Smooth muscle cell (in vitro differentiated cells): ENCODE measurements at regions not wholly inside any gene's neighbourhood (a gene's known extent, or its start where the extent isn't known, plus 50 kb on each side); places are given as distances from the start of the nearest gene placed in this dataset.

ENCODE experiments used
- DNase-seq: peaks from one replicate; lab custom pipeline; 2025; ENCODE audit not compliant: unreplicated experiment; lab: John Stamatoyannopoulos, UW
- H2AFZ ChIP-seq: fragments of 200-600 bp; sonication (generic); 2 replicates; pipeline ENCODE4 v1.6.0; 2016; ENCODE audit warnings: antibody characterized with exemption, low read depth, mild to moderate bottlenecking
- H3F3A ChIP-seq: fragments of 200-600 bp; sonication (generic); 2 replicates; pipeline ENCODE4 v1.6.0; 2017; ENCODE audit warnings: antibody characterized with exemption, low read depth
- H3K27ac ChIP-seq: fragments of 200-600 bp; sonication (generic); 2 replicates; pipeline ENCODE4 v1.5.1; 2016; ENCODE audit warnings: low read depth, mild to moderate bottlenecking
- H3K27me3 ChIP-seq: fragments of 200-600 bp; sonication (generic); 2 replicates; pipeline ENCODE4 v1.6.1; 2016; ENCODE audit warnings: low read depth, mild to moderate bottlenecking
- H3K36me3 ChIP-seq: fragments of 200-600 bp; sonication (generic); 2 replicates; pipeline ENCODE4 v1.5.1; 2016; ENCODE audit warnings: low read depth
- H3K4me1 ChIP-seq: fragments of 200-600 bp; sonication (generic); 2 replicates; pipeline ENCODE4 v1.5.1; 2016; ENCODE audit warnings: low read depth
- H3K4me2 ChIP-seq: fragments of 200-600 bp; sonication (generic); 2 replicates; pipeline ENCODE4 v1.6.0; 2016; ENCODE audit warnings: mild to moderate bottlenecking
- H3K4me3 ChIP-seq: fragments of 200-600 bp; sonication (generic); 2 replicates; pipeline ENCODE4 v1.5.1; 2016; ENCODE audit warnings: mild to moderate bottlenecking
- H3K79me2 ChIP-seq: fragments of 200-600 bp; sonication (generic); 2 replicates; pipeline ENCODE4 v1.6.0; 2016; ENCODE audit warnings: low read depth, mild to moderate bottlenecking
- H3K9ac ChIP-seq: fragments of 200-600 bp; sonication (generic); 2 replicates; pipeline ENCODE4 v1.6.0; 2016; ENCODE audit warnings: low read depth
- H3K9me3 ChIP-seq: fragments of 200-600 bp; sonication (generic); replicated peaks from 2 replicates; pipeline ENCODE4 v1.5.1; 2016; ENCODE audit warnings: low read depth
- H4K20me1 ChIP-seq: fragments of 200-600 bp; sonication (generic); 2 replicates; pipeline ENCODE4 v1.6.0; 2016; ENCODE audit warnings: low read depth
- WGBS: methylation state at CpG from one replicate; pipeline ENCODE4 v1.1.7; 2016; ENCODE audit warnings: low lambda C conversion rate; 5-methylcytosine and 5-hydroxymethylcytosine counted together
- TF ChIP-seq, protein P1 (sequence below): fragments of 200-600 bp; sonication (generic); IDR thresholded peaks from 2 replicates; pipeline ENCODE4 v1.5.1; 2017; ENCODE audit warnings: borderline replicate concordance, mild to moderate bottlenecking, antibody characterized with exemption; ENCODE audit not compliant: insufficient read depth, poor library complexity, severe bottlenecking

DNA sequence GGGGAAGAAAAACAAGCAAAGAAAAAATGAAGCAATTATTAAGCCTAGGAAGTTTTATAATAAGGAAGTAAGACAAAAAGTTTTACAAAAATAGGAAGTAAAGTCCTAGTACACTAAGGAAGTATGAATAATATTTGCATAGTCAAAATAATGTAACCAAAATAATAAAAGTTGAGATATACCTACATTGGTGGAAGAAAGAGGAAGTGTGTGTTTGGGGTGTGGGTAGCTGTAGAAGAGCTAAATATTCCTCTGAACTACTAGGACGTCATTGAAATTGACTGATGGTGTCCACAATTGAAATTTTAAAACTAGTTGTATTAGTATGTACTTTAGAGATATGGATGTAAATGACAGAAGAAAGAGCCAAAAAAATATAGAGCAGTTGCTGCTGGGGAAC lies 228.4 kb upstream of the OTX2 start:
- H3K4me2 ChIP-seq: no peak overlapping the region
- no peaks in the 10 kb centered on the region for H3K36me3 ChIP-seq
- no peak overlapping the region for H3K9ac ChIP-seq
- no peaks in the 10 kb centered on the region for H3K9me3 ChIP-seq
- H3K27me3 ChIP-seq: no peaks in the 10 kb centered on the region
- no peaks in the 10 kb centered on the region for H3F3A ChIP-seq
- DNase-seq: no peak
- 79% methylated on average over 1 of the region's 1 CpG for WGBS
- H3K4me3 ChIP-seq: no peak overlapping the region
- no peak overlapping the region for H3K27ac ChIP-seq
- TF ChIP-seq, protein P1, sequence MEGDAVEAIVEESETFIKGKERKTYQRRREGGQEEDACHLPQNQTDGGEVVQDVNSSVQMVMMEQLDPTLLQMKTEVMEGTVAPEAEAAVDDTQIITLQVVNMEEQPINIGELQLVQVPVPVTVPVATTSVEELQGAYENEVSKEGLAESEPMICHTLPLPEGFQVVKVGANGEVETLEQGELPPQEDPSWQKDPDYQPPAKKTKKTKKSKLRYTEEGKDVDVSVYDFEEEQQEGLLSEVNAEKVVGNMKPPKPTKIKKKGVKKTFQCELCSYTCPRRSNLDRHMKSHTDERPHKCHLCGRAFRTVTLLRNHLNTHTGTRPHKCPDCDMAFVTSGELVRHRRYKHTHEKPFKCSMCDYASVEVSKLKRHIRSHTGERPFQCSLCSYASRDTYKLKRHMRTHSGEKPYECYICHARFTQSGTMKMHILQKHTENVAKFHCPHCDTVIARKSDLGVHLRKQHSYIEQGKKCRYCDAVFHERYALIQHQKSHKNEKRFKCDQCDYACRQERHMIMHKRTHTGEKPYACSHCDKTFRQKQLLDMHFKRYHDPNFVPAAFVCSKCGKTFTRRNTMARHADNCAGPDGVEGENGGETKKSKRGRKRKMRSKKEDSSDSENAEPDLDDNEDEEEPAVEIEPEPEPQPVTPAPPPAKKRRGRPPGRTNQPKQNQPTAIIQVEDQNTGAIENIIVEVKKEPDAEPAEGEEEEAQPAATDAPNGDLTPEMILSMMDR: no peak
- no peaks in the 10 kb centered on the region for H4K20me1 ChIP-seq
- no peaks in the 10 kb centered on the region for H3K79me2 ChIP-seq
- H3K4me1 ChIP-seq: peaks cover 3% of the 10 kb centered on the region
- H2AFZ ChIP-seq: no peak overlapping the region

DNA sequence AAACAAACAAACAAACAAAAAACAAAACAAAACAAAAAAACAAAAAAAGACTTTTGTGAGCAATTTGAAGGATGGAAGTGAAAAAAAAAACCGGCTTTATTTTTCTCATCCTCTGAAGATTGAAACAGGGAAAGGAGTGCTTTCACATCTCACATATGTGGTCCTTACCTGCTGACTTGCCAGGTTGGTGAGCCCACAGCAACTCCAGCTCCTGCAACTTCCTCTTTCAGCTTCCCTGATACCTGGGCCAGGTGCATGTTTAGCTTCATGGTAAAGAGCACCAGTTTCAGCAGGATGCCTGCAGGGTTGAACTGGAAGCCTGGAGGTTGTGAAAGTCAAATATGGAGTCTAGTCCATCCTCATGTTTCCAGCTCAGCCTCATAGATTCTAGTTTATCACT lies 221.2 kb upstream of the OTX2 start:
- whole genome bisulfite sequencing: 88% methylated on average over 1 of the region's 1 CpG

GRCh38 chr14:57029620-57030253 lies 219.5 kb upstream of the OTX2 start:
- Histone ChIP-seq H3K79me2 (no peaks in the 10 kb centered on the region), H2AFZ (no peak overlapping the region), H3K27ac (no peak overlapping the region), H3K4me1 (no peaks in the 10 kb centered on the region), H3F3A (no peaks in the 10 kb centered on the region), H3K9me3 (no peaks in the 10 kb centered on the region), H3K9ac (no peak overlapping the region), H3K4me3 (no peak overlapping the region), H3K36me3 (no peaks in the 10 kb centered on the region), H3K4me2 (no peak overlapping the region), H4K20me1 (no peaks in the 10 kb centered on the region), H3K27me3 (no peaks in the 10 kb centered on the region)
- no peak for DNase-seq
- TF ChIP-seq, protein P1: no peak
- WGBS: 66% methylated on average over 2 of the region's 2 CpGs

More for the DNA sequence above, 221.2 kb upstream of the OTX2 start:
- H4K20me1 ChIP-seq: no peaks in the 10 kb centered on the region
- H2AFZ ChIP-seq: no peak overlapping the region
- H3K27ac ChIP-seq: no peak overlapping the region
- no peak overlapping the region for H3K9ac ChIP-seq
- H3K27me3 ChIP-seq: no peaks in the 10 kb centered on the region
- H3K36me3 ChIP-seq: no peaks in the 10 kb centered on the region
- H3K4me2 ChIP-seq: no peak overlapping the region
- no peak overlapping the region for H3K4me3 ChIP-seq
- H3K9me3 ChIP-seq: no peaks in the 10 kb centered on the region
- TF ChIP-seq, protein P1: no peak
- DNase-seq: no peak
- no peaks in the 10 kb centered on the region for H3F3A ChIP-seq
- H3K79me2 ChIP-seq: no peaks in the 10 kb centered on the region
- H3K4me1 ChIP-seq: peaks cover 3% of the 10 kb centered on the region

DNA sequence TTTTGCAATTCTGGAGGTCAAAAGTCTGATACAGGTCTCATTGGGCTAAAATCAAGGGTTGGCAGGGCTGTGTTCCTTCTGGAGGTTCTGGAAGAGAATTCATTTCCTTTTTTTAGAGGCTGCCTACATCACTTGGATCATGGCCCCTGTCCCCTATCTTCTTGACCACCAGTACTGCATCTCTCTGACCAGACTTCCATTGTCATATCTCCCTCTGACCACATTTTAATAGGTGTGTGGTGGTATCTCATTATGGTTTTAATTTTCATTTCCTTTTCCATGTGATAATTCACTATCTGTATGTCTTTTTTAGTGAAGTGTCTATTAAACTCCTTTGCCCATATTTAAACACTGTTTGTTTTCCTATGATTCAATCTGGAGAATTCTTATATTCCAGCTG lies 215.2 kb upstream of the OTX2 start:
- no peaks in the 10 kb centered on the region for H3K4me1 ChIP-seq
- H3K4me3 ChIP-seq: no peak overlapping the region
- TF ChIP-seq, protein P1: no peak
- no peaks in the 10 kb centered on the region for H3K36me3 ChIP-seq
- no peak overlapping the region for H2AFZ ChIP-seq
- H4K20me1 ChIP-seq: no peaks in the 10 kb centered on the region
- H3K9ac ChIP-seq: no peak overlapping the region
- H3F3A ChIP-seq: no peaks in the 10 kb centered on the region
- H3K4me2 ChIP-seq: no peak overlapping the region
- no peaks in the 10 kb centered on the region for H3K27me3 ChIP-seq
- DNase-seq: no peak
- no peaks in the 10 kb centered on the region for H3K79me2 ChIP-seq
- H3K9me3 ChIP-seq: no peaks in the 10 kb centered on the region
- no peak overlapping the region for H3K27ac ChIP-seq
